ENCODE measurements at regions not wholly inside any gene's neighbourhood (a gene's known extent, or its start where the extent isn't known, plus 50 kb on each side); places are given as distances from the start of the nearest gene placed in this dataset.

DNA sequence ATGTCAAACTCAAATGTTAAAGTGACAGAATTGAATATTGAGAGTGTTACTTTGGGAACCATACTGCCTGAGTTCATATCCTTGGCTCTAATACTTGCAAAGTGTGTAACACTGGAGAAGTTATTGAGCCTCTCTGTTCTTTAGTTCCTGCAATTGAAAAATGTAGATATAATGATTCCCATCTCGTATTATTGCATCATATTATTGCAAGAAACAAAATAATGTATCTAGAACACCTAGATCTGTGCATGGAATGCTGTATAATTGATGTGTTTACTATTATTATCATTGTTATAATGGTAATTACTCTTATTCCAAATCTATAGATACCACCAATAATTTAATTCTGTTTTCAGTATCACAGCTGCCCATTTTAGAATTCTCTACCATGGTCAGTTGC is 310.3 kb downstream of the GABRG2 start:
- Histone ChIP-seq H3F3A (replicated peaks; ENCODE audit: low read depth) (no peaks in the 10 kb centered on the region), H3K9me2 (ENCODE audit: insufficient read depth) (peaks cover 4% of the 10 kb centered on the region; the same call in 1 of the 2 replicates), H4K20me1 (replicated peaks; ENCODE audit: insufficient read depth) (no peaks in the 10 kb centered on the region), H3K4me3 (no peak overlapping the region), H3K79me2 (replicated peaks; ENCODE audit: insufficient read depth) (no peaks in the 10 kb centered on the region), H3K27me3 (ENCODE audit: insufficient read depth) (no peaks in the 10 kb centered on the region), H3K27ac (ENCODE audit: low read depth) (no peak overlapping the region), H2AFZ (no peak overlapping the region), H3K36me3 (ENCODE audit: insufficient read depth) (no peaks in the 10 kb centered on the region), H3K4me1 (ENCODE audit: insufficient read depth) (peaks cover 8% of the 10 kb centered on the region; the same call in 1 of the 2 replicates), H3K4me2 (no peak overlapping the region)
- no peaks in the 10 kb centered on the region for H3K27me3 Mint-ChIP-seq (ENCODE audit: insufficient read depth, low read depth, poor library complexity)
- H3K4me1 Mint-ChIP-seq: peaks cover 9% of the 10 kb centered on the region; the same call in 2 of the 3 replicates
- TF ChIP-seq, protein P1, sequence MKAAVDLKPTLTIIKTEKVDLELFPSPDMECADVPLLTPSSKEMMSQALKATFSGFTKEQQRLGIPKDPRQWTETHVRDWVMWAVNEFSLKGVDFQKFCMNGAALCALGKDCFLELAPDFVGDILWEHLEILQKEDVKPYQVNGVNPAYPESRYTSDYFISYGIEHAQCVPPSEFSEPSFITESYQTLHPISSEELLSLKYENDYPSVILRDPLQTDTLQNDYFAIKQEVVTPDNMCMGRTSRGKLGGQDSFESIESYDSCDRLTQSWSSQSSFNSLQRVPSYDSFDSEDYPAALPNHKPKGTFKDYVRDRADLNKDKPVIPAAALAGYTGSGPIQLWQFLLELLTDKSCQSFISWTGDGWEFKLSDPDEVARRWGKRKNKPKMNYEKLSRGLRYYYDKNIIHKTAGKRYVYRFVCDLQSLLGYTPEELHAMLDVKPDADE (IDR thresholded peaks at IDR 0.05): no peak
- TF ChIP-seq, protein P2, sequence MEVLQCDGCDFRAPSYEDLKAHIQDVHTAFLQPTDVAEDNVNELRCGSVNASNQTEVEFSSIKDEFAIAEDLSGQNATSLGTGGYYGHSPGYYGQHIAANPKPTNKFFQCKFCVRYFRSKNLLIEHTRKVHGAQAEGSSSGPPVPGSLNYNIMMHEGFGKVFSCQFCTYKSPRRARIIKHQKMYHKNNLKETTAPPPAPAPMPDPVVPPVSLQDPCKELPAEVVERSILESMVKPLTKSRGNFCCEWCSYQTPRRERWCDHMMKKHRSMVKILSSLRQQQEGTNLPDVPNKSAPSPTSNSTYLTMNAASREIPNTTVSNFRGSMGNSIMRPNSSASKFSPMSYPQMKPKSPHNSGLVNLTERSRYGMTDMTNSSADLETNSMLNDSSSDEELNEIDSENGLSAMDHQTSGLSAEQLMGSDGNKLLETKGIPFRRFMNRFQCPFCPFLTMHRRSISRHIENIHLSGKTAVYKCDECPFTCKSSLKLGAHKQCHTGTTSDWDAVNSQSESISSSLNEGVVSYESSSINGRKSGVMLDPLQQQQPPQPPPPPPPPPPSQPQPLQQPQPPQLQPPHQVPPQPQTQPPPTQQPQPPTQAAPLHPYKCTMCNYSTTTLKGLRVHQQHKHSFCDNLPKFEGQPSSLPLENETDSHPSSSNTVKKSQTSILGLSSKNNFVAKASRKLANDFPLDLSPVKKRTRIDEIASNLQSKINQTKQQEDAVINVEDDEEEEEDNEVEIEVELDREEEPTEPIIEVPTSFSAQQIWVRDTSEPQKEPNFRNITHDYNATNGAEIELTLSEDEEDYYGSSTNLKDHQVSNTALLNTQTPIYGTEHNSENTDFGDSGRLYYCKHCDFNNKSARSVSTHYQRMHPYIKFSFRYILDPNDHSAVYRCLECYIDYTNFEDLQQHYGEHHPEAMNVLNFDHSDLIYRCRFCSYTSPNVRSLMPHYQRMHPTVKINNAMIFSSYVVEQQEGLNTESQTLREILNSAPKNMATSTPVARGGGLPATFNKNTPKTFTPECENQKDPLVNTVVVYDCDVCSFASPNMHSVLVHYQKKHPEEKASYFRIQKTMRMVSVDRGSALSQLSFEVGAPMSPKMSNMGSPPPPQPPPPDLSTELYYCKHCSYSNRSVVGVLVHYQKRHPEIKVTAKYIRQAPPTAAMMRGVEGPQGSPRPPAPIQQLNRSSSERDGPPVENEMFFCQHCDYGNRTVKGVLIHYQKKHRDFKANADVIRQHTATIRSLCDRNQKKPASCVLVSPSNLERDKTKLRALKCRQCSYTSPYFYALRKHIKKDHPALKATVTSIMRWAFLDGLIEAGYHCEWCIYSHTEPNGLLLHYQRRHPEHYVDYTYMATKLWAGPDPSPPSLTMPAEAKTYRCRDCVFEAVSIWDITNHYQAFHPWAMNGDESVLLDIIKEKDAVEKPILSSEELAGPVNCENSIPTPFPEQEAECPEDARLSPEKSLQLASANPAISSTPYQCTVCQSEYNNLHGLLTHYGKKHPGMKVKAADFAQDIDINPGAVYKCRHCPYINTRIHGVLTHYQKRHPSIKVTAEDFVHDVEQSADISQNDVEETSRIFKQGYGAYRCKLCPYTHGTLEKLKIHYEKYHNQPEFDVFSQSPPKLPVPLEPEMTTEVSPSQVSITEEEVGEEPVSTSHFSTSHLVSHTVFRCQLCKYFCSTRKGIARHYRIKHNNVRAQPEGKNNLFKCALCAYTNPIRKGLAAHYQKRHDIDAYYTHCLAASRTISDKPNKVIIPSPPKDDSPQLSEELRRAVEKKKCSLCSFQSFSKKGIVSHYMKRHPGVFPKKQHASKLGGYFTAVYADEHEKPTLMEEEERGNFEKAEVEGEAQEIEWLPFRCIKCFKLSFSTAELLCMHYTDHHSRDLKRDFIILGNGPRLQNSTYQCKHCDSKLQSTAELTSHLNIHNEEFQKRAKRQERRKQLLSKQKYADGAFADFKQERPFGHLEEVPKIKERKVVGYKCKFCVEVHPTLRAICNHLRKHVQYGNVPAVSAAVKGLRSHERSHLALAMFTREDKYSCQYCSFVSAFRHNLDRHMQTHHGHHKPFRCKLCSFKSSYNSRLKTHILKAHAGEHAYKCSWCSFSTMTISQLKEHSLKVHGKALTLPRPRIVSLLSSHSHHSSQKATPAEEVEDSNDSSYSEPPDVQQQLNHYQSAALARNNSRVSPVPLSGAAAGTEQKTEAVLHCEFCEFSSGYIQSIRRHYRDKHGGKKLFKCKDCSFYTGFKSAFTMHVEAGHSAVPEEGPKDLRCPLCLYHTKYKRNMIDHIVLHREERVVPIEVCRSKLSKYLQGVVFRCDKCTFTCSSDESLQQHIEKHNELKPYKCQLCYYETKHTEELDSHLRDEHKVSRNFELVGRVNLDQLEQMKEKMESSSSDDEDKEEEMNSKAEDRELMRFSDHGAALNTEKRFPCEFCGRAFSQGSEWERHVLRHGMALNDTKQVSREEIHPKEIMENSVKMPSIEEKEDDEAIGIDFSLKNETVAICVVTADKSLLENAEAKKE (CRISPR knock-in tag; IDR thresholded peaks at IDR 0.05): no peak
- no peak for TF ChIP-seq JUNB (IDR thresholded peaks at IDR 0.05; ENCODE audit: unreplicated experiment)
- TF ChIP-seq NANOG (IDR thresholded peaks at IDR 0.05; ENCODE audit: borderline replicate concordance): no peak
- TF ChIP-seq ZNF331 (CRISPR knock-in tag; IDR thresholded peaks at IDR 0.05; ENCODE audit: low read depth): no peak
- TF ChIP-seq CREB1 (CRISPR knock-in tag; IDR thresholded peaks at IDR 0.05; ENCODE audit: low read depth): no peak
- TF ChIP-seq, protein P3, sequence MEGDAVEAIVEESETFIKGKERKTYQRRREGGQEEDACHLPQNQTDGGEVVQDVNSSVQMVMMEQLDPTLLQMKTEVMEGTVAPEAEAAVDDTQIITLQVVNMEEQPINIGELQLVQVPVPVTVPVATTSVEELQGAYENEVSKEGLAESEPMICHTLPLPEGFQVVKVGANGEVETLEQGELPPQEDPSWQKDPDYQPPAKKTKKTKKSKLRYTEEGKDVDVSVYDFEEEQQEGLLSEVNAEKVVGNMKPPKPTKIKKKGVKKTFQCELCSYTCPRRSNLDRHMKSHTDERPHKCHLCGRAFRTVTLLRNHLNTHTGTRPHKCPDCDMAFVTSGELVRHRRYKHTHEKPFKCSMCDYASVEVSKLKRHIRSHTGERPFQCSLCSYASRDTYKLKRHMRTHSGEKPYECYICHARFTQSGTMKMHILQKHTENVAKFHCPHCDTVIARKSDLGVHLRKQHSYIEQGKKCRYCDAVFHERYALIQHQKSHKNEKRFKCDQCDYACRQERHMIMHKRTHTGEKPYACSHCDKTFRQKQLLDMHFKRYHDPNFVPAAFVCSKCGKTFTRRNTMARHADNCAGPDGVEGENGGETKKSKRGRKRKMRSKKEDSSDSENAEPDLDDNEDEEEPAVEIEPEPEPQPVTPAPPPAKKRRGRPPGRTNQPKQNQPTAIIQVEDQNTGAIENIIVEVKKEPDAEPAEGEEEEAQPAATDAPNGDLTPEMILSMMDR (conservative IDR thresholded peaks at IDR 0.05; ENCODE audit: low read depth in 2 of 2): no peak
- TF ChIP-seq, protein P4, sequence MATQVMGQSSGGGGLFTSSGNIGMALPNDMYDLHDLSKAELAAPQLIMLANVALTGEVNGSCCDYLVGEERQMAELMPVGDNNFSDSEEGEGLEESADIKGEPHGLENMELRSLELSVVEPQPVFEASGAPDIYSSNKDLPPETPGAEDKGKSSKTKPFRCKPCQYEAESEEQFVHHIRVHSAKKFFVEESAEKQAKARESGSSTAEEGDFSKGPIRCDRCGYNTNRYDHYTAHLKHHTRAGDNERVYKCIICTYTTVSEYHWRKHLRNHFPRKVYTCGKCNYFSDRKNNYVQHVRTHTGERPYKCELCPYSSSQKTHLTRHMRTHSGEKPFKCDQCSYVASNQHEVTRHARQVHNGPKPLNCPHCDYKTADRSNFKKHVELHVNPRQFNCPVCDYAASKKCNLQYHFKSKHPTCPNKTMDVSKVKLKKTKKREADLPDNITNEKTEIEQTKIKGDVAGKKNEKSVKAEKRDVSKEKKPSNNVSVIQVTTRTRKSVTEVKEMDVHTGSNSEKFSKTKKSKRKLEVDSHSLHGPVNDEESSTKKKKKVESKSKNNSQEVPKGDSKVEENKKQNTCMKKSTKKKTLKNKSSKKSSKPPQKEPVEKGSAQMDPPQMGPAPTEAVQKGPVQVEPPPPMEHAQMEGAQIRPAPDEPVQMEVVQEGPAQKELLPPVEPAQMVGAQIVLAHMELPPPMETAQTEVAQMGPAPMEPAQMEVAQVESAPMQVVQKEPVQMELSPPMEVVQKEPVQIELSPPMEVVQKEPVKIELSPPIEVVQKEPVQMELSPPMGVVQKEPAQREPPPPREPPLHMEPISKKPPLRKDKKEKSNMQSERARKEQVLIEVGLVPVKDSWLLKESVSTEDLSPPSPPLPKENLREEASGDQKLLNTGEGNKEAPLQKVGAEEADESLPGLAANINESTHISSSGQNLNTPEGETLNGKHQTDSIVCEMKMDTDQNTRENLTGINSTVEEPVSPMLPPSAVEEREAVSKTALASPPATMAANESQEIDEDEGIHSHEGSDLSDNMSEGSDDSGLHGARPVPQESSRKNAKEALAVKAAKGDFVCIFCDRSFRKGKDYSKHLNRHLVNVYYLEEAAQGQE (IDR thresholded peaks at IDR 0.05; ENCODE audit: unreplicated experiment): no peak
- H3K4me3 Mint-ChIP-seq: no peak overlapping the region
- no peaks in the 10 kb centered on the region for H3K9me3 Mint-ChIP-seq
- DNase-seq (ENCODE audit: low spot score) (no peak), ATAC-seq (no peak)
- H3K27ac Mint-ChIP-seq: no peak overlapping the region
- no peaks in the 10 kb centered on the region for H3K36me3 Mint-ChIP-seq (ENCODE audit: low read depth)

Measured in GM23338 (cell line).